ENCODE measurements at regions not wholly inside any gene's neighbourhood (a gene's known extent, or its start where the extent isn't known, plus 50 kb on each side); places are given as distances from the start of the nearest gene placed in this dataset.

- no peak for DNase-seq (ENCODE audit: low read depth in 2 of 2, low spot score in 1 of 2)
Measured at GRCh38 chr6:170022827-170023619, 267.9 kb downstream of the DLL1 start.

- DNase-seq (ENCODE audit: low read depth in 2 of 2, low spot score in 1 of 2): no peak
Measured at GRCh38 chr6:170022291-170022722, 268.6 kb downstream of the DLL1 start.

DNA sequence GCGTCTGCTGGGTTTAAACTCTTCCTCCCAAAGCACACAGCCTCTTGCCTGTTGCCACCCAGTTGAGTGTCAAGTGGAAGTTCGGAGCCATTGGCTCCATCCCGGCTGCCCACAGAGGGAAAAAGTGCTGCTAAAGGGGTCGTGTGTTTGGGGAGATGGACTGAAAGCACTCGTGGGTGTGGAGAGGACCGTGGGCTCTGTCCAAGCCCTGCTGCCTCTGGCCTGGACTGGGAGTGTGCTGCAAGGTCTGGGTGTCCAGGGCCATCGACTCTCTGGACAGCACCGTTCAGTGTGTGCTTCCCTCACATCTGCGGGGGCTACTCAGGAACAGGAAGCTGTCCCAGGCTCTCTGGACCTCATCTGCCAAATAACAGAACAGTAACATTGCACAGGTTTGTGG lies 269.3 kb downstream of the DLL1 start:
- no peak for DNase-seq (ENCODE audit: low read depth in 2 of 2, low spot score in 1 of 2)

DNA sequence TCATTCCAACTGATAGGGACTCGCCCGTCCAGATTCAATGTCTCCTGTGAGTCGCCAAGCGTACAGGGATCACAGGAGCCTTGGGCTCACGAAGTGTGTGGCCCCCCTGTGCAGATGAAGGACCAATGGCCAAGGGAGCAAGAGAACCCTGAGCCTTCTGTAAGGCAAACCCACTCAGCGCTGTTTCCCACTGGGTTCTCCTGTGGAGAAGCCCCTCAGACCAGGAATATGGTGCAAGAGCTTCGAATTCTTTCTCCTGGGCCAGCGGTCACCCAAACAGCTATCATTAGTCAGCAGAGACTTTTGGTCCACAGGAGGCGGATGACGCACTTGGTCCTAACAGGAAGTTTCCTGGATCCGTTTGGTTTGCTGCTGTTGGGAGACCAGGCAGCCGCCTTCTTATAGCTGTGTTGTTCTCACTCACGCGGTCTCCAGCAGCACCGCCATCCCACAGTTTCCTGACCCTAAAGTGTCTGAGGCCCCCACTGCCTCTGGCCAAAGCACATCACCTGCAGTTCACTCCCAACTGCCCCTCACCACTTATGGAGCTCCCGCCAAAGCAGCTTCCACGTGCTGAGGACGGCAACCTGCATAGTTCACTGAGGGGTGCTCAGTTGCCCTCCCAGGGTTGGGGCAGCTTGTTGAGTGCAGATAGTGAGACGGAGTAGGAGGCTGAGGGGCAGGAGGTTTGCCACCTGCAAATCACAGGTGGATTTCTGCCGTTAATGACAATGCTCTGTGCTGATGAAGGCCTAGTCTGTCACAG lies 268.6 kb downstream of the ERMARD start:
- no peak for DNase-seq (ENCODE audit: low read depth in 2 of 2, low spot score in 1 of 2)

DNA sequence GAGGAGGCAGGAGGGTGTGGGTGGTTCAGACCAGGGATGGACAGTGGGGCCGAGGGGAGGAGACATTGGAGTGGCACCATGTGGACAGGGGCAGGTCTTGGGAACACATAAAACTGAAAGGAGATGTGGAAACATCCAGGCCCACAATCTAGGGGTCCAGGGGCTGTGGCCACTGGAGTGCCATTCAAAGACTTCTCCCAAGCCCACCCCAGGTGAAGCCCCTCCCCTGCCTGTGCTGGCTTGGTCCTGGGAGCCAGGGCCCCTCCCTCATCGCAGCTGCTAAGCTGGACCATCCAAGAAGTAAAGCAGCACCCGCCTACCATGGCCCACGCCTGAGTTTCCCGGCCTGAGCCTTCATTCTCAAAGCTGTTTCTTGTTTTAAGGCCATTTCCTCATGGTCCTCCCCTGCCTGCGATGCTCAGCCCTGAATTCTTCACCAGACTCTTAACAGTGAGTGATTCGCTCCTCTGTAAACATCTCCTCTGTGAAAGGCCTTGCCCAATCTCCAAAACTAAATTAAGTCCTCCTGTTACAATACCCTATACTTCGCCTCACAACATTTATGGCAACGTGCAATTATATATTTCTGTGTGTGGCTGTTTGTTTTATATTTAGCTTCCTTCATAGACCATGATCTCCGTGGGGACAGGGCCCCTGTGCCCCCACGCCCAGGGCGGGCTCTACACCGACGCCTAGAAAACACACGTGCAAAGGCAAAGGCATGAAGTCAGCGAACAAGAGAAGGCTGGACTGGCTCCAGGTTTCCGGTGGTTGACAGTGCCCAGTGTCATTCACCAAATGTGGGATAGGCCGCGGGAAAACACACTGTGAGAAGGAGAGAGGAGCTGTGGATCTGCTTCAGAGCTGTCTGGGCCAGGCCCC lies 267.8 kb downstream of the ERMARD start:
- DNase-seq (ENCODE audit: low read depth in 2 of 2, low spot score in 1 of 2): no peak

- no peak for DNase-seq (ENCODE audit: low read depth in 2 of 2, low spot score in 1 of 2)
Measured at GRCh38 chr6:170018422-170018935, 267.1 kb downstream of the ERMARD start.

DNA sequence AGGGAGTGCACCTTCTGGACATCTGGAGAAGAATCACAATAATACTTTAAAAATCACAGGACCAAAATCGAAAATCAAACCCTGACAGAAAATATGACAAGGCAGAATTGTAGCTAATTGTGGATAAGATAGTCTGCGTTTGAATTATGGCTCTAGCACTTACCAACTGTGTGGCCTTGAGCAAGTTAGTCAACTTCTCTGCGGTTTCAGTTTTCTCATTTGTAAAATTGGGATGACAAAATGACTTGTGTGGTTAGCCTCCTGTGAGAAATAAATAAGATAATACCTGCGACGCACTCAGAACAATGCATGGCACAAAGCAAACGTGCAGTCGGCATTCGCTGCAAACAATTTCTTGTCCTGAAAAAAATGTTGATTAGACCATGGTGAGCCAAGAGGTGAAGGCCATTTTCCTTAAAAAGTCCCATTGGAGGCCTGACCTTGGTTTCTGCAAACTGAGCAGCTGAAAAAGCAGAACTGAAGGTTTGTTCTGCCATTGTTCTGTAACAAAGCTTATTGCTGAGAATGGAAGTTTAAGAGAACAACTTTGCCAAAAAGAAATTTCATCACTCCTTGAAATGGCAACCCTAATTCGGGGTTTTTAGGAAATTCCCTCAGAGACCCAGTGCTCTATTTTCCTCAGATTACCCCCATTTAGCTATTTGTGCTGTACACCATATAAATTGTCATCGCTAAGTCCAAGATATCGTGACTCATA lies 266.3 kb downstream of the ERMARD start:
- no peak for DNase-seq (ENCODE audit: low read depth in 2 of 2, low spot score in 1 of 2)

DNA sequence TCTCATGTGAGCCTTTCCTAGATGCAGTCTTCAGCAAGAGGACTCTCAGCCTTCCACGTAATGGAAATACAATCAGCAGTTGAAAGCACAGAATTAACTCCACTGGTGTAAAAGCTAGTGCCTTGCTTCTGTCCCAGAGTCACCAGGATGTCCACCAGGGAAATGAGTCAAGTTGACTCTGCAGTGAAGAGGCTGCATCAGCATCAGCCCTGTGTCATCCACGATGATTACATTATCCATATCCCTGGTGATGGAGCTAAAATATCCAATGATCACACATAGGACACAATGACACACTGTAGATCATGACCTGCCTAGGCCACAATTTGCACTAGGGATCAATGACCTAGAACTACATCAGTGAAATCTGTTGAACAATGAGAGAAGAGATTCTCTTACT lies 262.4 kb downstream of the ERMARD start:
- no peak for DNase-seq (ENCODE audit: low read depth in 2 of 2, low spot score in 1 of 2)

- DNase-seq (ENCODE audit: low read depth in 2 of 2, low spot score in 1 of 2): no peak
Measured at GRCh38 chr6:170012037-170012330, 260.6 kb downstream of the ERMARD start.

- DNase-seq (ENCODE audit: low read depth in 2 of 2, low spot score in 1 of 2): no peak
Measured at GRCh38 chr6:170011204-170012036, 260.0 kb downstream of the ERMARD start.

GRCh38 chr6:170010665-170011203 lies 259.3 kb downstream of the ERMARD start:
- no peak for DNase-seq (ENCODE audit: low read depth in 2 of 2, low spot score in 1 of 2)

- no peak for DNase-seq (ENCODE audit: low read depth in 2 of 2, low spot score in 1 of 2)
Measured at GRCh38 chr6:170008294-170008785, 256.9 kb downstream of the ERMARD start.

DNA sequence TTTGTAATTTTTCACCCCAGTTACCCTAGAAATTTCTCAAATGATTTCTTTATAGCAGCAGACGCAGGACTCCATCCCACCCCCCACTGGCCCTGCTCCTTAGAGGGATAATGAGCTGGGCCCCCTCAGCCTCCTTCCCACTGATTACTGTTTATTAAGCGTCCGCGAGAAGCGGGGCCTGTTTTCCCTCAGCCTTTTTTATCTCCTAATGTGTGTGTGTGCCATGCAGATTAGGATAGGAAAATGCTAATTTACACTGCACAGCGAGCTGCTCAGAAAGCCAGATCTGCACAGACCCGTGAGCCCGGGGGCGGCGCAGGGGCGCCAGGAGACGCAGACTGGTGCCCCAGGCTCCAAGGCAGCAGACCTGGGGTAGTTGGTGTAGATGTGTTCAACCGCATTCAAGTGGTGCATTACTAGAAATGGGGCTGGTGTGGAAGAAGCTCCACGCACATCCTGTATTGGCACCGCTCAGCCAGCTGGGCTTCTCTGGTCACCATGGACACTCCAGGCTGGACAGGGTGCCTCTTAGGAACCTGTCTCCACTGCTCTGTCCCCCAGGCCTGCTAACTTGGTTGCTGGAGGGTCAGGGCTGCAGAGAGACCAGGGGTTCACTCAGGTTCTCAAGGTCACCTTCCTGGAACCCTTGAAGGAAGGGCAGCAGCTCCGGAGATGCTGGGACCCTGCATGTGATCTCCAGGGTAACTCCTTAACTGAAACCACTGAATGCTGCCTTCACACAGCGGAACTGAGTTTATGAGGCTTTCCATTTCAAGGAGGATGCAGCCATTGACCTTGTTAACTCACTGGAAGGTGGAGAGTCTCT lies 256.3 kb downstream of the ERMARD start:
- no peak for DNase-seq (ENCODE audit: low read depth in 2 of 2, low spot score in 1 of 2)

DNA sequence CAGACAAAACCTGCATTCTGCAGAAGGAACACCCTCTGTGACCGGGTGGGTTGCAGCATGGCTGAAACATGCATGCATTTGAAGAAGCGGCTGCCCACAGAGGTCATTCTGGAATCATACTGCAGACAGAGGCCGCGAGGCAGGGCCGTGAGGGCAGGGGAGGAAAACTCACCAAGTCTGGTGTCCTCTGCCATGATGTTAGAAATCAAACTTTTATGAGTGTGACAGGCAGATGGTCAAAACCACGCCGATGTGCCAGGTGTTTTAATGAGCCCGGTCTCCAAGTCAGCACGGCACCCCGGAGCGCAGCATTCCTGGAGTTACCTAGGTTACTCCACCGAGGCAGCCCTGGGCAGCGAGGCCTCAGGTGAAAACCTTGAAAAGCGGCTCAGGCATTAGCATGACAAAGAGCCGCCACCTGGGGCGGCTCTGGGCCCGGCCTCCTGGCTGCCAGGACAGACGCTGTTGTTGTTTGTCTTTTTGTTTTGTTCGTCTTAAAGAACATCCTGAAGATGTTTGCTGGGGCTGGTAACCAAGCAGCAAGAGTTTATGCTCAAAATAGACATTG lies 255.6 kb downstream of the ERMARD start:
- DNase-seq (ENCODE audit: low read depth in 2 of 2, low spot score in 1 of 2): no peak

DNA sequence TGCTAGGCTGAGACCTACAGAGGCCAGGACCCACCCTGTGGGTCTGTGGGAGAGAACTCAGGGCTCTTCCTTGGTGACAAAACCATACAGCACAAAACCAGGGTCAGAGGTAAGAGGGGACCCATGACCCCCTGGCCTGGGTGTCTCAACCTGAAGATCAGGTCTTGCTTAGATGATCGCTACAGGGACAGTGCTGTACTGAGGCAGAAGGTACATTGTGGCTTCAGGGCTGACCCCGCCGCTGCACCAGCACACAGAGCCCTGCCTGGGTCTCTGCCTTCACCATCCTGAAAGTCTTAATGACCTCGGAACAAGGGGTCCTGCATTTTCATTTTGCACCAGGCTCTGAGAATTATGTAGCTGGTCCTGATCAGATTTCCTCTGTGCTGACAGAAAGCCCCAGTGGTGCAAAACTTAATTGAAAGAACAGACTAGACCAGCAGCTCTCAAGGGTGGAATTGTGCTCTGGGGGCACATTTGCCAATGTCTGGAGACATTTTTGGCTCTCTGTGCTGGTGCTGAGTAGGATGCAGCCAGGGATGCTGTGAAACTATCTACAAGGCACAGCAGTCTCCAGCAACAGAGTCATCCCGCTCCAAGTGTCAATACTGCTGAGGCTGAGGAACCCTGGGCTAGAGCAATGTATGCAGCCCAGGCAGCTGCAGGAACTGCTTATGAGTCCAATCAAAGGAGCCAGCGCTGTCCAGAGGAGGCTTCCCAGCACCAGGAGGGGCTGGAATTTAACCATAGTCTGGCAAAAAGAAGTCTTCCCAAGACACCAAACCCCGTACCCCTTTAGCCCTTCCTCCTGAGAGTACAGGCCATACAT lies 254.9 kb downstream of the ERMARD start:
- no peak for DNase-seq (ENCODE audit: low read depth in 2 of 2, low spot score in 1 of 2)

GRCh38 chr6:170005665-170006064 lies 254.2 kb downstream of the ERMARD start:
- no peak for DNase-seq (ENCODE audit: low read depth in 2 of 2, low spot score in 1 of 2)

- no peak for DNase-seq (ENCODE audit: low read depth in 2 of 2, low spot score in 1 of 2)
Measured at GRCh38 chr6:170004585-170005210, 253.3 kb downstream of the ERMARD start.

Measured in stimulated activated CD8-positive, alpha-beta memory T cell treated with anti-CD3 and anti-CD28 coated beads, Interleukin-4, amount 100 ng/mL, for 1 hour (primary cell).